ENCODE measurements at regions not wholly inside any gene's neighbourhood (a gene's known extent, or its start where the extent isn't known, plus 50 kb on each side); places are given as distances from the start of the nearest gene placed in this dataset.

DNA sequence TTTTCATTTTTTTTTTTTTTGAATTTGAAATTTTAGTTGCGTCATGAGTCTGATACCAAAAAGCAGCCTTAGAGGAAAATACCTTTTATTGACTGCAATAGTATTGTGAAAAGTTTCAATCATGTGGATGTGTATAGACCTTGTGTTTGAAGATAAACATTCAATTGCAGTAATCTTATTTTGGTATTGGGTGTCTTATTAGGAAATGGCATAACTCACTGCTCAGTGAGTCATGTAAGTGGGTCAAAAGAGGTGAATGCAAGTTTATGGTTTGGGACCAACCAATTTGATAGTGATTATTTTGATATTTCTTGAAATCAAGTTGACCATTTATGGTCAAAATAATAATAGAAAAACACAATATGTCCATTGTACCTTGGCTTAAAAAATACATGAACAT is 627.8 kb upstream of the SLIT2 start:
- no peak overlapping the region for H2BK5ac ChIP-seq (ENCODE audit: insufficient read length, low read length)
- no peaks in the 10 kb centered on the region for H3K23me2 ChIP-seq (ENCODE audit: insufficient read length, low read depth, low read length, poor library complexity, severe bottlenecking)
- no peak overlapping the region for H4K8ac ChIP-seq (replicated peaks; ENCODE audit: insufficient read length, low read depth, low read length)
- H3K18ac ChIP-seq (ENCODE audit: insufficient read length, low read depth, low read length) = no peak overlapping the region
- H3T11ph ChIP-seq (ENCODE audit: low read length) = no peak overlapping the region
- H3K4me2 ChIP-seq (ENCODE audit: insufficient read depth, insufficient read length, low read length) = no peak overlapping the region
- no peak overlapping the region for H2BK120ac ChIP-seq (ENCODE audit: low read depth, low read length, poor library complexity, severe bottlenecking)
- Mint-ChIP-seq H3K27me3 (ENCODE audit: low read depth) (no peaks in the 10 kb centered on the region; the same call in 1 of the 2 replicates), H3K9me3 (peaks cover 4 to 10% of the 10 kb centered on the region in 2 experiments; a peak in 4 of 5 replicates), H3K4me1 (no peaks in the 10 kb centered on the region), H3K4me3 (no peak overlapping the region), H3K27ac (no peak overlapping the region), H3K36me3 (ENCODE audit: insufficient read depth in 1 of 3, low read depth in 3 of 3) (peaks cover 0 to 3% (median 0%) of the 10 kb centered on the region in 3 experiments; a peak in 2 of 7 replicates)
- no peak overlapping the region for H3K56ac ChIP-seq (ENCODE audit: insufficient read length, low read depth, low read length)
- no peak overlapping the region for H2BK20ac ChIP-seq (ENCODE audit: low read depth, low read length, poor library complexity, severe bottlenecking)
- no peaks in the 10 kb centered on the region for H4K20me1 ChIP-seq (ENCODE audit: control insufficient read depth, insufficient read depth, insufficient read length)
- no peaks in the 10 kb centered on the region for H3K79me1 ChIP-seq (ENCODE audit: insufficient read depth, low read depth, low read length, poor library complexity, severe bottlenecking)
- no peak overlapping the region for H2AFZ ChIP-seq (ENCODE audit: low read length)
- H2AK5ac ChIP-seq (ENCODE audit: insufficient read length, low read length) = no peak overlapping the region
- H3K4ac ChIP-seq (ENCODE audit: low read depth, low read length) = no peak overlapping the region
- DNase-seq = no peak
- H3K27me3 ChIP-seq (ENCODE audit: insufficient read depth, low read length) = no peaks in the 10 kb centered on the region; the same call in 1 of the 2 replicates
- H3K27ac ChIP-seq (ENCODE audit: insufficient read length, low read depth, low read length) = no peak overlapping the region
- WGBS (ENCODE audit: extremely low coverage, insufficient read length, low lambda C conversion rate) = no CpG with 5 or more reads among the region's 1 CpG
- no peak overlapping the region for H3K9ac ChIP-seq (ENCODE audit: extremely low read depth, insufficient read length, low read length)
- no peak overlapping the region for H2BK15ac ChIP-seq (ENCODE audit: low read depth, low read length)
- H3K14ac ChIP-seq (ENCODE audit: insufficient read depth, low read length) = no peak overlapping the region
- no peak overlapping the region for H4K5ac ChIP-seq (ENCODE audit: insufficient read length, low read depth, low read length)
- H4K91ac ChIP-seq (ENCODE audit: insufficient read length, low read depth, low read length) = no peak overlapping the region
- H3K23ac ChIP-seq (ENCODE audit: insufficient read length, low read depth, low read length) = no peak overlapping the region
- H3K4me1 ChIP-seq (ENCODE audit: insufficient read depth, low read length) = no peaks in the 10 kb centered on the region
- H3K79me2 ChIP-seq (ENCODE audit: insufficient read depth, low read length) = no peaks in the 10 kb centered on the region
- no peak overlapping the region for H2BK12ac ChIP-seq (ENCODE audit: insufficient read length, low read depth, low read length)
- no peaks in the 10 kb centered on the region for H3K9me3 ChIP-seq (ENCODE audit: control insufficient read depth, low read depth, low read length)
- TF ChIP-seq, protein P1, sequence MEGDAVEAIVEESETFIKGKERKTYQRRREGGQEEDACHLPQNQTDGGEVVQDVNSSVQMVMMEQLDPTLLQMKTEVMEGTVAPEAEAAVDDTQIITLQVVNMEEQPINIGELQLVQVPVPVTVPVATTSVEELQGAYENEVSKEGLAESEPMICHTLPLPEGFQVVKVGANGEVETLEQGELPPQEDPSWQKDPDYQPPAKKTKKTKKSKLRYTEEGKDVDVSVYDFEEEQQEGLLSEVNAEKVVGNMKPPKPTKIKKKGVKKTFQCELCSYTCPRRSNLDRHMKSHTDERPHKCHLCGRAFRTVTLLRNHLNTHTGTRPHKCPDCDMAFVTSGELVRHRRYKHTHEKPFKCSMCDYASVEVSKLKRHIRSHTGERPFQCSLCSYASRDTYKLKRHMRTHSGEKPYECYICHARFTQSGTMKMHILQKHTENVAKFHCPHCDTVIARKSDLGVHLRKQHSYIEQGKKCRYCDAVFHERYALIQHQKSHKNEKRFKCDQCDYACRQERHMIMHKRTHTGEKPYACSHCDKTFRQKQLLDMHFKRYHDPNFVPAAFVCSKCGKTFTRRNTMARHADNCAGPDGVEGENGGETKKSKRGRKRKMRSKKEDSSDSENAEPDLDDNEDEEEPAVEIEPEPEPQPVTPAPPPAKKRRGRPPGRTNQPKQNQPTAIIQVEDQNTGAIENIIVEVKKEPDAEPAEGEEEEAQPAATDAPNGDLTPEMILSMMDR (conservative IDR thresholded peaks at IDR 0.05) = no peak
